HFF-Myc (cell line): ENCODE measurements at regions not wholly inside any gene's neighbourhood (a gene's known extent, or its start where the extent isn't known, plus 50 kb on each side); places are given as distances from the start of the nearest gene placed in this dataset.

Source experiments
- DNase-seq: peaks from one replicate; pipeline ENCODE4 v3.0.0-alpha.2; 2011; ENCODE audit warnings: low read depth; ENCODE audit errors: extremely low read depth
- H3K4me3 ChIP-seq: replicated peaks from 2 replicates; pipeline ENCODE4 v1.5.1; 2011; ENCODE audit warnings: low read depth, mild to moderate bottlenecking, control low read depth, low read length
- TF ChIP-seq, protein P1 (sequence below): IDR thresholded peaks from 2 replicates; pipeline ENCODE4 v1.5.1; 2012; ENCODE audit warnings: mild to moderate bottlenecking, low read depth, low read length, control low read depth; ENCODE audit errors: missing control alignments

DNA sequence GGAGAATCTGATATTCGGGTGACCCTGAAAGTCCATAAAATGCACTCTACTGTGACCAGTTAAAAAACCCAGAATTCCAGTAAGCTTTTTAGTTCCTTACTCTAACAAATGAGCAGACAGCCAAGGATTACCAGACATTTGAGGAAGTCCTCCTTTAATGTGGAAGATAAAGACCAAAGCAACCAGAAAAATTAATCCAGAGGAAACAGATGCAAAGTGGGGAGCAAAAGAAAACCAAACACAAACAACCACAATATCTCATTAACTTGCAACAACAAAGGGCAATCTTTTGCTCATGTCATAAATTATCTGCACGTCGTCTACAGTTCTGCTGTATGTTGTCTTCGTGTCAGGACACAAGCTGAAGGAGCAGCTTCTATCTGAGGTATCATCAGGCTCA, 164.4 kb downstream of the PJA1 start:
- no peak for DNase-seq
- TF ChIP-seq, protein P1, sequence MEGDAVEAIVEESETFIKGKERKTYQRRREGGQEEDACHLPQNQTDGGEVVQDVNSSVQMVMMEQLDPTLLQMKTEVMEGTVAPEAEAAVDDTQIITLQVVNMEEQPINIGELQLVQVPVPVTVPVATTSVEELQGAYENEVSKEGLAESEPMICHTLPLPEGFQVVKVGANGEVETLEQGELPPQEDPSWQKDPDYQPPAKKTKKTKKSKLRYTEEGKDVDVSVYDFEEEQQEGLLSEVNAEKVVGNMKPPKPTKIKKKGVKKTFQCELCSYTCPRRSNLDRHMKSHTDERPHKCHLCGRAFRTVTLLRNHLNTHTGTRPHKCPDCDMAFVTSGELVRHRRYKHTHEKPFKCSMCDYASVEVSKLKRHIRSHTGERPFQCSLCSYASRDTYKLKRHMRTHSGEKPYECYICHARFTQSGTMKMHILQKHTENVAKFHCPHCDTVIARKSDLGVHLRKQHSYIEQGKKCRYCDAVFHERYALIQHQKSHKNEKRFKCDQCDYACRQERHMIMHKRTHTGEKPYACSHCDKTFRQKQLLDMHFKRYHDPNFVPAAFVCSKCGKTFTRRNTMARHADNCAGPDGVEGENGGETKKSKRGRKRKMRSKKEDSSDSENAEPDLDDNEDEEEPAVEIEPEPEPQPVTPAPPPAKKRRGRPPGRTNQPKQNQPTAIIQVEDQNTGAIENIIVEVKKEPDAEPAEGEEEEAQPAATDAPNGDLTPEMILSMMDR: no peak

DNA sequence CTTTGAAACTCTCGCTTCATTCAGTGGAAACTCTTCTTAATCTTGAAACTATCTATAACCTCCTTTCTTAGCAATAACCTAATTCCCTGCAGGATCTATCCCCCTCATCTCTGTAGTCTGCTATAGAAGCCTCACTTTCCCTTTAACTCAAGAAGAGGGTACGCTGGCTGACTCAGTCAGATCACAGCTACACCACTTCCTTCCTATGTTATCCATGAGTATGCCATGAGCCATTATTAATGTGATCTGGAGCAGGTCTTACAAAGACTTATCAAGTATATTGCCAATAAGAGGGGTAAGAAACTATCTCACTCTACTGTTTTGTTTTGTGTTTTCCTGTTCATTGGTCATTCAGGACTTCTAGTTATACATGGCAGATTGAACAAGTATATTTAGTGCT, 165.3 kb downstream of the PJA1 start:
- DNase-seq: no peak
- TF ChIP-seq, protein P1: no peak
- no peak overlapping the region for H3K4me3 ChIP-seq

More for the DNA sequence above, 164.4 kb downstream of the PJA1 start:
- H3K4me3 ChIP-seq: no peak overlapping the region

- DNase-seq: no peak
- H3K4me3 ChIP-seq: no peak overlapping the region
- TF ChIP-seq, protein P1: no peak
These were observed 165.9 kb downstream of the PJA1 start for GRCh38 chrX:68999356-68999755.

DNA sequence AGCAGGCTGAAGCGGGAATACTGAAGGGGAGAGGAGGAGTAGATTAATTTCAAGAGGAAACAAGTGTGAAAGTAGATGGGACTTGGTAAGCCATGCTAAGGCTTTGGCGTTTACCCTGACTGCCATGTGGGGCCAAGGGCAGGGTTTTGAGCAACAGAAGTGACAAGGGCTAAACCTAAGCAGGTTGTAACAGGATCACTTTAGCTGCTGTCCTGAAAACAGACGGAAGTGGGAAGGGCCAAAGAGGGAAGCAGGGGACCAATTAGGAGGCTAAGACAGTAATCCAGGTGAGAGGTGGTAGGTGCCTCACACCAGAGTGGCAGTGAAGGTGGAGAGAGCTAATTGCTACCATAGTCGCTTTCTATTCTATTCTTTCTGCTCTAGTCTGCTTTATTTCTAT, 166.5 kb downstream of the PJA1 start:
- DNase-seq: no peak
- TF ChIP-seq, protein P1: no peak
- no peak overlapping the region for H3K4me3 ChIP-seq

DNA sequence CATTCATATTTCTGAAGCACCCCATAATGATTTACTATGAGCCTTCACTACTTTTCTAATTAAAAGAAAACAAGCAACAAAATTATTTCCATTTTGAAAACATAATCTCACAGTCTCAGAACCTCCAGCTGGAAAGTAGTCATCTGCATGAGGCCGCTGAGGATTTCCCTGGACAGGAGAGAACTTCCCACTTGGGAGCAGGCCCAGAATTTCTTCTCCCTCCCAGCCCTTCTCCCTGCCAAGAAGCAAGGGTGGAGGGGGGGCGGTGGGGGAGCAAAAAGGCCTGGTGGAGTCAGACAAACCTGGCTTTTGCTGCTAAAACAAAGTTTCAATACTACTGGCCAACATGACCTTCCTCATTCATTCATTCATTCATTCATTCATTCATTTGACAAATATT, 167.3 kb downstream of the PJA1 start:
- no peak overlapping the region for H3K4me3 ChIP-seq
- DNase-seq: no peak
- TF ChIP-seq, protein P1: no peak

DNA sequence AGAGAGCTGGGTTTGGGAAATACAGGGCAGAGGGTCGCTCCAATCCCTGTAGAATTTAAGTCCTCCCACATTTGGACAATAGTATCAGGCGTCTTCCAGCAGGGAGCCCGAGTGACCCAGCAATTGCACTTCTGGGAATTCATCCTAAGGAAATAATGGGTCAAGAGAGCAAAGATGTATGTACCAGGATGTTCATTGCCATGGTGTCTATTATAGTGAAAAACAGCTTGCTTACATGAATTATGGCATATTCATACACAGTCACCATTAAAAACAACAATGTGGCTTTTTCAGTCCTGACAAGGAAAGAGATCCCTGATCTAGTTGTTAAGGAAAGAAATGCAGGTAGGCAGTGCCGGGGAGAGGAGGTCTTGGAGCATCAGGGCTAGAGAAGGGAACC, 167.7 kb downstream of the PJA1 start:
- no peak for DNase-seq
- H3K4me3 ChIP-seq: no peak overlapping the region

More for the DNA sequence above, 167.7 kb downstream of the PJA1 start:
- TF ChIP-seq, protein P1: no peak
